ENCODE measurements at regions not wholly inside any gene's neighbourhood (a gene's known extent, or its start where the extent isn't known, plus 50 kb on each side); places are given as distances from the start of the nearest gene placed in this dataset.
A peak's percentile ranks its signal among the peaks of the same experiment; 100 is the strongest.

- H3K9me3 ChIP-seq: no peaks in the 10 kb centered on the region
- TF ChIP-seq, protein P1, sequence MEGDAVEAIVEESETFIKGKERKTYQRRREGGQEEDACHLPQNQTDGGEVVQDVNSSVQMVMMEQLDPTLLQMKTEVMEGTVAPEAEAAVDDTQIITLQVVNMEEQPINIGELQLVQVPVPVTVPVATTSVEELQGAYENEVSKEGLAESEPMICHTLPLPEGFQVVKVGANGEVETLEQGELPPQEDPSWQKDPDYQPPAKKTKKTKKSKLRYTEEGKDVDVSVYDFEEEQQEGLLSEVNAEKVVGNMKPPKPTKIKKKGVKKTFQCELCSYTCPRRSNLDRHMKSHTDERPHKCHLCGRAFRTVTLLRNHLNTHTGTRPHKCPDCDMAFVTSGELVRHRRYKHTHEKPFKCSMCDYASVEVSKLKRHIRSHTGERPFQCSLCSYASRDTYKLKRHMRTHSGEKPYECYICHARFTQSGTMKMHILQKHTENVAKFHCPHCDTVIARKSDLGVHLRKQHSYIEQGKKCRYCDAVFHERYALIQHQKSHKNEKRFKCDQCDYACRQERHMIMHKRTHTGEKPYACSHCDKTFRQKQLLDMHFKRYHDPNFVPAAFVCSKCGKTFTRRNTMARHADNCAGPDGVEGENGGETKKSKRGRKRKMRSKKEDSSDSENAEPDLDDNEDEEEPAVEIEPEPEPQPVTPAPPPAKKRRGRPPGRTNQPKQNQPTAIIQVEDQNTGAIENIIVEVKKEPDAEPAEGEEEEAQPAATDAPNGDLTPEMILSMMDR (IDR thresholded peaks at IDR 0.05): no peak
- H3K4me3 ChIP-seq: no peak overlapping the region
- no peak for ATAC-seq
- H3K4me1 ChIP-seq: no peaks in the 10 kb centered on the region
- no peaks in the 10 kb centered on the region for H3K36me3 ChIP-seq
- no peak for DNase-seq
- peaks cover 0 to 6% of the 10 kb centered on the region in 2 donors for H3K27me3 ChIP-seq
- intact Hi-C loops (cut with DNase I): no loop called here
- H3K27ac ChIP-seq: no peak overlapping the region
Observed at GRCh38 chr2:176544557-176544956, 275.3 kb downstream of the MTX2 start.

DNA sequence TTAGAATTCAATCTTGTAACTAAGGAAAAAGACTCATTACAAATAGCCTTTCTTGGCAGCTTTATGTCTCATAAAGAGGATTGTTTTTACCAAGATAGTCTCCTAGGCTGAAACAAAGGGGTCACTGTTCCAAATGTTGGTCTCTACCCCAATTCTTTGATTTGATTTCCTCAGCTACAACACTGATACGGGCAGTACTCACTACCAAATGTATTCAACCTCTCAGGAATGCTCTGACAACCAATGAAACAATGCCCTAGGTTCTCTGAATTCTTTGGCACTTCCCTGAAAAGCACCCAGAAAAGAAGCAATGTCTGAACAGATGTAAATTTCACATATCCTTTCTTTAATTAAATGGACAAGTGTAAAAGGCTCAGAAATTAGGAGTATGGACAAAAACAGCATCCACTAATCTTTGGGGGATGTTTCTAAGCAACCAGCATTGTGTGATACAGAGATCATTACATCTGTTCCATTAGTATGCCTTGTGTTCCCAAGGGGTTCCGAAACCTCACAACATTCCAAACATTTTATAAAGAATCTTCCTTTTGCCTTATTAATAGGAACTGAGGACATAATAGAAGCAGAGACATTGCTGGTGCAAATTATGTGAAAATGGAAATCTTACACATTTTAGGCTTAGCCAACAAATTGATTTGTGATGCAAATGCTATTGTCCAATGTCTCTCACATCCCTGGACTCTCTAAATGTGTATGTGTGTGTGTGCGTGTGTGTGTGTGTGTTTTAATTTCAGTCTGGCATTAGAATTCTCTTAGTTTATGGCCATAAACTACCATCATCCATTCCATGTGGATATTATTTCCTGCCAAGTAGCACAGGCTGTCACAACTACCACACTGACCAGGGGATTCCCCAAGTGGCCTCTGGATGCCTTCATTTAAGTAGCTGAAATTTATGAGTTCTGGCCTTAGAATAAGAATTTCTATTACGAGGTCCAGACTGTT lies 276.0 kb downstream of the MTX2 start:
- no peak overlapping the region for H3K4me3 ChIP-seq
- no peak for DNase-seq
- intact Hi-C loops (cut with DNase I): no loop called here
- no peaks in the 10 kb centered on the region for H3K9me3 ChIP-seq
- H3K4me1 ChIP-seq: no peaks in the 10 kb centered on the region
- no peak overlapping the region for H3K27ac ChIP-seq
- no peaks in the 10 kb centered on the region for H3K36me3 ChIP-seq
- ATAC-seq: no peak
- TF ChIP-seq, protein P1 (IDR thresholded peaks at IDR 0.05): no peak
- H3K27me3 ChIP-seq: peaks cover 0 to 6% of the 10 kb centered on the region in 2 donors

DNA sequence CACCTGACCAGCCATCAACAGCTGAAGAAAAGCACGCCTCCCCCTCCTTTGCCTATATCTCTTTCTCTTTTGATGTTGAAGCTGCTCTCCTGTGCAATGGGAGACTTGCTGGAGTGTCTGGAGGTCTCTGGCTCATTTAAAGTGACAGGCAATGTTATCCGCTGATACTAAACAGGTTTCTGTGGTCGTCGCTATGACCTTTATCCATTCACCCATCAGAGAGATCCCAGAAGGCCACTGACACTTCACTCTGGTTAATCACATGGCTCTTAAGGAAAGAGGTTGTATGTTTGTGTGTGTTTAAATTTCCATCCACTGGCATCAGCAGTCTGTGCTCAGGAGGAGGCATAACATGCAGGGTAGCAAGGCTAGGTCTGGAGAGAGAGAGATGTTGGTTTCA lies 277.3 kb downstream of the MTX2 start:
- no peak overlapping the region for H3K4me3 ChIP-seq
- H3K27ac ChIP-seq: no peak overlapping the region
- no peak for ATAC-seq
- H3K9me3 ChIP-seq: no peaks in the 10 kb centered on the region
- peaks cover 0 to 6% of the 10 kb centered on the region in 2 donors for H3K27me3 ChIP-seq
- H3K36me3 ChIP-seq: no peaks in the 10 kb centered on the region
- no peaks in the 10 kb centered on the region for H3K4me1 ChIP-seq
- TF ChIP-seq, protein P1 (IDR thresholded peaks at IDR 0.05): no peak
- intact Hi-C loops (cut with DNase I): no loop called here
- no peak for DNase-seq

GRCh38 chr2:176552501-176553135 lies 283.4 kb downstream of the MTX2 start:
- DNase-seq (peak in 1 of 4 donors; percentile 72), ATAC-seq (peak; percentile 30)
- no peak overlapping the region for H3K4me3 ChIP-seq
- peak overlapping the region in 1 of 2 donors; percentile 37 for H3K27ac ChIP-seq
- H3K4me1 ChIP-seq: peaks cover 2 to 12% of the 10 kb centered on the region in 2 donors
- H3K27me3 ChIP-seq: peaks cover 9 to 52% of the 10 kb centered on the region in 2 donors
- H3K36me3 ChIP-seq: no peaks in the 10 kb centered on the region
- H3K9me3 ChIP-seq: no peaks in the 10 kb centered on the region
- TF ChIP-seq, protein P1 (IDR thresholded peaks at IDR 0.05): no peak
- intact Hi-C loops (cut with DNase I): loop anchor here in 1 of 2 donors (5.0 kb wide), 1 partner anchor 425 kb away; the partner anchor contains the start of gene HOXD8

GRCh38 chr2:176553685-176554100 lies 284.5 kb downstream of the MTX2 start:
- ATAC-seq (peak; percentile 92), DNase-seq (peak in 3 of 4 donors; percentile 54 to 82 (median 73))
- peaks cover 14 to 61% of the 10 kb centered on the region in 2 donors for H3K27me3 ChIP-seq
- peak overlapping the region in 1 of 2 donors; percentile 13 for H3K27ac ChIP-seq
- H3K4me1 ChIP-seq: peaks cover 2 to 12% of the 10 kb centered on the region in 2 donors
- H3K9me3 ChIP-seq: no peaks in the 10 kb centered on the region
- intact Hi-C loops (cut with DNase I): loop anchor here in 1 of 2 donors (5.0 kb wide), 1 partner anchor 426 kb away; the partner anchor contains the start of gene HOXD8
- no peaks in the 10 kb centered on the region for H3K36me3 ChIP-seq
- peak overlapping the region; percentile 12 to 28 for H3K4me3 ChIP-seq
- TF ChIP-seq, protein P1 (IDR thresholded peaks at IDR 0.05): no peak

Data from left lung (tissue), 4 donors.